Ishikawa (cell line): ENCODE measurements at regions not wholly inside any gene's neighbourhood (a gene's known extent, or its start where the extent isn't known, plus 50 kb on each side); places are given as distances from the start of the nearest gene placed in this dataset.

ENCODE experiments used
- CEBPB ChIP-seq: IDR thresholded peaks from 2 replicates; pipeline ENCODE4 v1.6.1; 2012
- CREB1 ChIP-seq: IDR thresholded peaks from 2 replicates; pipeline ENCODE4 v1.6.1; 2012; ENCODE audit warnings: low read depth
- EGR1 ChIP-seq: IDR thresholded peaks from 2 replicates; pipeline ENCODE4 v1.6.1; 2012
- EP300 ChIP-seq: IDR thresholded peaks from 2 replicates; pipeline ENCODE4 v1.6.1; 2012; ENCODE audit warnings: borderline replicate concordance
- FOXM1 ChIP-seq: IDR thresholded peaks from 2 replicates; pipeline ENCODE4 v1.6.1; 2012; ENCODE audit warnings: low read depth, borderline replicate concordance
- NFIC ChIP-seq: IDR thresholded peaks from 2 replicates; pipeline ENCODE4 v1.6.1; 2012
- RAD21 ChIP-seq: IDR thresholded peaks from 2 replicates; pipeline ENCODE4 v1.6.1; 2012; ENCODE audit warnings: low read depth
- TAF1 ChIP-seq: IDR thresholded peaks from 2 replicates; pipeline ENCODE4 v1.6.1; 2012; ENCODE audit warnings: low read depth, mild to moderate bottlenecking
- TCF12 ChIP-seq: IDR thresholded peaks from 2 replicates; pipeline ENCODE4 v1.6.1; 2012; ENCODE audit warnings: low read depth
- TEAD4 ChIP-seq: IDR thresholded peaks from 2 replicates; pipeline ENCODE4 v1.6.1; 2012
- YY1 ChIP-seq: IDR thresholded peaks from 2 replicates; pipeline ENCODE4 v1.6.1; 2012; ENCODE audit warnings: low read depth
- ZBTB7A ChIP-seq: IDR thresholded peaks from 2 replicates; pipeline ENCODE4 v1.6.1; 2012; ENCODE audit warnings: low read depth
- TF ChIP-seq, protein P1 (sequence below): IDR thresholded peaks from 2 replicates; pipeline ENCODE4 v1.6.1; 2012
- TF ChIP-seq, protein P2 (sequence below): IDR thresholded peaks from 2 replicates; pipeline ENCODE4 v1.6.1; 2012
- TF ChIP-seq, protein P3 (sequence below): IDR thresholded peaks from 2 replicates; pipeline ENCODE4 v1.6.1; 2012; ENCODE audit warnings: low read depth, mild to moderate bottlenecking

DNA sequence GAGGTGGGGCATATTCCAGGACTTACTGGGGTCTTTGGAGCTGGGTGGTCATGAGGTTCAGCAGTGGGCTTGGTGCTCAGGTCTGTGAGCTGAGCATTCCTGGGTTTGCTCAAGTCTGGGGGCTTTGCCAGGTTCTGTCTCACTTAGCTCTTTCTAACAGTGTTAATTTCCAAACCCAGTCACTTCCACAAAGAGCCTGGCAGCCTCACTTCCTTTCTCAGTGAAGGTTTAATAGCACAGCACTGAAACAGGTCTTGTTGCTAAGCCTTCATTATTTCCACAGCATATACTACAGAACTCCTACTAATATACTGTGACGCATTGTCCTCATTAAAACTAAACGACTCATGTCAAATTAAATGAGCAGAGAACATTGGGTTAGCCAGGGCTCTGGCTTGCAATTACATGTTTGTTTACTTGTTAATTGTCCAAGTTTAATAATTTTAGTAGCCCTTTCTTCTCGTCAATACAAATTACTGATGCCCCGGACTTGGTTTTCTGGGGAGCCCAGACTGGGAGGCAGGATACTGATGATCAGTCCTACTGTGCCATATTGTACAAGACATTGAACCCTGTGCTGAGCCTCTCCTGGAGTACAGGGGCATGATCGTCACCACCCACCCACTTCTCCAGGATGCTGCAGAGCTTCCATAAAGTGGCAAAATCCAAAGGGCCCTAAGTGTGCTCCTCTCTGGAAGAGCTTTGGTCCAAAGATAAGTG, 170.7 kb downstream of the IER5 start:
- TF ChIP-seq TAF1: no peak
- TF ChIP-seq CEBPB: no peak
- TF ChIP-seq YY1: no peak
- no peak for TF ChIP-seq TEAD4
- TF ChIP-seq FOXM1: no peak
- no peak for TF ChIP-seq RAD21
- TF ChIP-seq CREB1: no peak
- TF ChIP-seq TCF12: no peak
- TF ChIP-seq, protein P1, sequence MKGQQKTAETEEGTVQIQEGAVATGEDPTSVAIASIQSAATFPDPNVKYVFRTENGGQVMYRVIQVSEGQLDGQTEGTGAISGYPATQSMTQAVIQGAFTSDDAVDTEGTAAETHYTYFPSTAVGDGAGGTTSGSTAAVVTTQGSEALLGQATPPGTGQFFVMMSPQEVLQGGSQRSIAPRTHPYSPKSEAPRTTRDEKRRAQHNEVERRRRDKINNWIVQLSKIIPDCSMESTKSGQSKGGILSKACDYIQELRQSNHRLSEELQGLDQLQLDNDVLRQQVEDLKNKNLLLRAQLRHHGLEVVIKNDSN: no peak
- no peak for TF ChIP-seq NFIC
- TF ChIP-seq, protein P2, sequence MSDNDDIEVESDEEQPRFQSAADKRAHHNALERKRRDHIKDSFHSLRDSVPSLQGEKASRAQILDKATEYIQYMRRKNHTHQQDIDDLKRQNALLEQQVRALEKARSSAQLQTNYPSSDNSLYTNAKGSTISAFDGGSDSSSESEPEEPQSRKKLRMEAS: no peak

DNA sequence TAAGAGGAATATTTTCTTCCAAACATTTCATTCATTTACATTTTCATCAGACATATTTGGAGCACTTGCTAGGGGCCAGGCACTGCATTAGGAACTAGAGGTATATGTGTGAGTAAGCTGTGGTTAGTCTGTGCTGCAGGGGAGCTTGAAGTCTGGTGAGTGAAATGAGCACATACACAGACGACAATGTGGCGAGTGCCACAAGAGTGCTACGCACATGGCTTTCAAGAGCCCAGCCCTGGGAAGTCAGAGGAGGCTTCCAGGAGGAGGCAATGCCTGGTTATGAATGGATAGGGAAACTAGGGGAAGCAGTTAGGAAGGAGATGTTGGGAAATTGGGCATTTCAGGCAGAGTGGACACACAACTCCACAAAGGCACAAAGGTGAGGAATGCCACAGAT, 171.8 kb downstream of the IER5 start:
- TF ChIP-seq CEBPB (no peak), FOXM1 (no peak), TEAD4 (no peak), NFIC (no peak), YY1 (no peak), TAF1 (no peak), EGR1 (no peak), TCF12 (no peak), CREB1 (no peak), RAD21 (no peak), EP300 (no peak), ZBTB7A (no peak)
- TF ChIP-seq, protein P1: no peak
- TF ChIP-seq, protein P3, sequence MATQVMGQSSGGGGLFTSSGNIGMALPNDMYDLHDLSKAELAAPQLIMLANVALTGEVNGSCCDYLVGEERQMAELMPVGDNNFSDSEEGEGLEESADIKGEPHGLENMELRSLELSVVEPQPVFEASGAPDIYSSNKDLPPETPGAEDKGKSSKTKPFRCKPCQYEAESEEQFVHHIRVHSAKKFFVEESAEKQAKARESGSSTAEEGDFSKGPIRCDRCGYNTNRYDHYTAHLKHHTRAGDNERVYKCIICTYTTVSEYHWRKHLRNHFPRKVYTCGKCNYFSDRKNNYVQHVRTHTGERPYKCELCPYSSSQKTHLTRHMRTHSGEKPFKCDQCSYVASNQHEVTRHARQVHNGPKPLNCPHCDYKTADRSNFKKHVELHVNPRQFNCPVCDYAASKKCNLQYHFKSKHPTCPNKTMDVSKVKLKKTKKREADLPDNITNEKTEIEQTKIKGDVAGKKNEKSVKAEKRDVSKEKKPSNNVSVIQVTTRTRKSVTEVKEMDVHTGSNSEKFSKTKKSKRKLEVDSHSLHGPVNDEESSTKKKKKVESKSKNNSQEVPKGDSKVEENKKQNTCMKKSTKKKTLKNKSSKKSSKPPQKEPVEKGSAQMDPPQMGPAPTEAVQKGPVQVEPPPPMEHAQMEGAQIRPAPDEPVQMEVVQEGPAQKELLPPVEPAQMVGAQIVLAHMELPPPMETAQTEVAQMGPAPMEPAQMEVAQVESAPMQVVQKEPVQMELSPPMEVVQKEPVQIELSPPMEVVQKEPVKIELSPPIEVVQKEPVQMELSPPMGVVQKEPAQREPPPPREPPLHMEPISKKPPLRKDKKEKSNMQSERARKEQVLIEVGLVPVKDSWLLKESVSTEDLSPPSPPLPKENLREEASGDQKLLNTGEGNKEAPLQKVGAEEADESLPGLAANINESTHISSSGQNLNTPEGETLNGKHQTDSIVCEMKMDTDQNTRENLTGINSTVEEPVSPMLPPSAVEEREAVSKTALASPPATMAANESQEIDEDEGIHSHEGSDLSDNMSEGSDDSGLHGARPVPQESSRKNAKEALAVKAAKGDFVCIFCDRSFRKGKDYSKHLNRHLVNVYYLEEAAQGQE: no peak
- TF ChIP-seq, protein P2: no peak

DNA sequence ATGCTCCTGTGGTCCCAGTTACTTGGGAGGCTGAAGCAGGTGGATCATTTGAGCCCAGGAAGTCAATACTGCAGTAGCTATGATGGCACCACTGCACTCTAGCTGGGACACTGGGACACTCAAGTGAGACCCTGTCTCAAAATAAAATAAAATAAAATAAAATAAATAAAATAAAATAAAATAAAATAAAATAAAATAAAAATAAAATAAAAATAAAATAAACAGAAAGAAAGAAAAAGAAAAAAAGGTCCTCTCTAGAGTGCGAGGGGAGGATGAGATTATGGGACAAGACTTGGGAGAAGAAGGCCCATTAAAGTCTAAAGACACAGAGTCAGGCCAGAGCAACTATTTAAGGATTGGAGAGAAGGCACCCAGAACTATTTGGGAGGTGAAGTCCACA, 172.5 kb downstream of the IER5 start:
- TF ChIP-seq, protein P3: no peak
- TF ChIP-seq TCF12: no peak
- TF ChIP-seq TEAD4: no peak
- no peak for TF ChIP-seq TAF1
- TF ChIP-seq NFIC: no peak
- TF ChIP-seq CEBPB: no peak
- TF ChIP-seq EGR1: no peak
- TF ChIP-seq ZBTB7A: no peak
- TF ChIP-seq RAD21: no peak

DNA sequence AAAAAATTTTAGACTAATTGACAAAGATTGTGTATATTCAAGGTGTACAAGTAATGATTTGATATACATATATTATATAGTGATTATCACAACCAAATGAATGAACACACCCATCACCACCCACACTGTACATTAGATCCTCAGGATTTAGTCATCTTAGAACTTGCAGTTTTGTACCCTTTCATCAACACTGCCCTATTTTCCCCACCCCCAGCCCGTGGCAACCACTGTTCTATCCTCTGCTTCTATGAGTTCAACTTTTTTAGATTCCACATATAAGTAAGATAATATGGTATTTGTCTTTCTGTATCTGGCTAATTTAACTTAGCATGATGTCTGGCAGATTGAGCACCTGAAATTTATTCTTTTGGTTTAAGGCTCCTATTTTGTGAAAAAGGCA, 173.6 kb downstream of the IER5 start:
- TF ChIP-seq TAF1 (no peak), EGR1 (no peak), EP300 (no peak), TEAD4 (no peak), FOXM1 (no peak), CREB1 (no peak), CEBPB (no peak)
- TF ChIP-seq, protein P3: no peak
